HG03575 (cell line): ENCODE measurements at regions not wholly inside any gene's neighbourhood (a gene's known extent, or its start where the extent isn't known, plus 50 kb on each side); places are given as distances from the start of the nearest gene placed in this dataset.
A peak's percentile ranks its signal among the peaks of the same experiment; 100 is the strongest.

Experiments
- ATAC-seq: cut with Tn5 transposase; IDR thresholded peaks from one replicate; pipeline ENCODE4 v1.9.1; 2021; ENCODE audit not compliant: unreplicated experiment, insufficient number of reproducible peaks, low FRiP score; ENCODE audit errors: extremely low read depth

- ATAC-seq: no peak
Measured at GRCh38 chr11:31922450-31922849, 111.3 kb upstream of the PAX6 start.

GRCh38 chr11:31921081-31921480 is 110.0 kb upstream of the PAX6 start:
- no peak for ATAC-seq

GRCh38 chr11:31919175-31919574 is 108.1 kb upstream of the PAX6 start:
- ATAC-seq: no peak

DNA sequence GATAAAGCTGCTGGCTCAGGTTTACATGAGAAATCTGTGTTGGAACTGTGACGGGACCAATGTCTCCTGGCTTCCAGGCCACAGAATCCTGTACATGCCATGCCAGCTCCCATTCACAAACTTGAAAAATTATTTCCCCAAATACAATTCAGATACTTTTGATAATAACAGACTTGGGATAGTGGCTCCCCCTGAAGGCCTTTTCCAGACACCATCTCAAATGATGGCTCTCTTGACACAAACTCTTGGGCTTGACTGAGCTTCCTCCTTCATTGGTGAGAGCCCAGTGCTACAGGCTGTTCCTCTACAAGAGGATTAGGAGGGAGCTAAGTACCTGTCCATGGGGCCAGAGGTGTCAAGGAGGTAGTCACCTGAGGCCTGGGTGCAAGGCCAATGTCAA is 104.7 kb upstream of the PAX6 start:
- ATAC-seq: no peak

DNA sequence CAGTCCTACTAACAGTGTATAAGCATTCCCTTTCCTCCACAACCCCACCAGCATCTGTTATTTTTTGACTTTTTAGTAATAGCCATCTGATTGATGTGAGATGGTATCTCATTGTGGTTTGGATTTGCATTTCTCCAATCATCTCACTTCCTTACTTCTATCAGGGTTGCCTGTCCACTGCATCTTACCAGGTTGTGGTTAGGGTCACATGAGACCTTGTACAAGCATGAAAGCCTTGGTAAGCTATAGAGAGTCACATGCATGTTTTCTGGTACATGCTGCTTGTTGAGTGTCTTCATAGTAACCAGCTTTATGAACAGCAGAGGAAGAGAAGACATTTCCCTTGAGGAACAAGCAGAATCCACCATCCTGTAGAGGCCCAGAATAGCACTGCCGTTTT is 102.9 kb upstream of the PAX6 start:
- ATAC-seq: peak; percentile 90

- ATAC-seq: no peak
Measured at GRCh38 chr11:31912808-31913207, 101.7 kb upstream of the PAX6 start.

DNA sequence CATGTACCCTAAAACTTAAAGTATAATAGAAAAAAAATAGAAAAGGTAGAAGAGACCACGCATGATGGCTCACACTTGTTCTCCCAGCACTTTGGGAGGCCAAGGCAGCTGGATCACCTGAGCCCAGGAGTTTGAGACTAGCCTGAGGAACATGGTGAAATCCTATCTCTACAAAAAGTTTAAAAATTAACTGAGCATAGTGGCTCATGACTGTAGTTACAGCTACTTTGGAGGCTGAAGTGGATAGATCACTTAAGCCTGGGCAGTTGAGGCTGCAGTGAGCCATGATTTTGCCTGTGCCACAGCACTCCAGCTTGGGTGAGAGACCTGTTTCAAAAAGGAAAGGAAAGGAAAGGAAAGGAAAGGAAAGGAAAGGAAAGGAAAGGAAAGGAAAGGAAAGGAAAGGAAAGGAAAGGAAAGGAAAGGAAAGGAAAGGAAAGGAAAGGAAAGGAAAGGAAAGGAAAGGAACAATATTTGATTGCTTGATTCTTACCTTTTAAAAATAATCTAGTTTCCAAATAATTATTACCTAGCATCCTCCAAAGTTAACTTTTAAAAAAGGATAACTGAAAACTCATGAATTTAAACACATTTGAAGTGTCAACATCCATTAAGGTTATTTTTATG is 99.9 kb upstream of the PAX6 start:
- no peak for ATAC-seq

DNA sequence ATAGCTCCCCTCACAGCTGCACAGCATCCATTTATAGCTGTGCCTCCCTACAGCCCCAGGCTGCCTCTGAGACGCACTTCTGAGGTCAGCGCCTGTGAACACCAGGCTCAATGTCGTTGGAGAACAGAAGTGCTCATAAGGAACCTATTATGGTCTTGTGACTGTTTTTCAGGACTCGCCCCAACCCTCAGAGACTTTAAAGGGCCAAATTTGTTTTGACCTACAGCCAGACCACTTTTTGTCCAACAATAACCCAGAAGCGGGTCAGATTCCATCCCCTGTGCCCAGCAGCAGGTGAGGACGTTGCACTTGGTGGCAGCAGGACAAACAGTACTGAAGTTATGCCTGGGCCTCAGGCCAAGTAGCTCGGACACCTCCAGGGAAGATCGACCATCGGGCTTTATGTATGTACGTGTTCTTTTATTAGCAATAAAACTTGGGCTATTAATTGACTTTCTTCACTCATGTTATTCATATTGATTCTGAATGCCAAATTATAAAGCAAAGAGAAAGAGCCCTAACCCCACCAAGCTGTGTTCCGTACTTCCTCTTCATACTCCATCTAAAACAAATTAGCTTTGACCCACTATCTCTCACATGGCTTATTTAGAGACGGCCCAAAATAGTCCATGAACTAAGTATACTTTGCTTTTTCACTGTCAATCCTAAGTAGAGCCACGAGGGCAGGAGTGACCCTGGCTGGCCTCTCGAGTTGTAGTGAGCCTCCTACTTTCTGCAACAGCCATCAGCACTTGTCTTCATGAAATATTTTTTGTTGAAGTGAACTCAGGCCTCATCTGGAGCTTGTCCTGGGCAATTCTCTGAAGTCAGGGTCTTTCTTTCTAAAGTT is 92.3 kb upstream of the PAX6 start:
- ATAC-seq: no peak

GRCh38 chr11:31902706-31903105 is 91.6 kb upstream of the PAX6 start:
- no peak for ATAC-seq

- no peak for ATAC-seq
Measured at GRCh38 chr11:31895926-31896325, 84.8 kb upstream of the PAX6 start.

- no peak for ATAC-seq
Measured at GRCh38 chr11:31887180-31887579, 76.1 kb upstream of the PAX6 start.

DNA sequence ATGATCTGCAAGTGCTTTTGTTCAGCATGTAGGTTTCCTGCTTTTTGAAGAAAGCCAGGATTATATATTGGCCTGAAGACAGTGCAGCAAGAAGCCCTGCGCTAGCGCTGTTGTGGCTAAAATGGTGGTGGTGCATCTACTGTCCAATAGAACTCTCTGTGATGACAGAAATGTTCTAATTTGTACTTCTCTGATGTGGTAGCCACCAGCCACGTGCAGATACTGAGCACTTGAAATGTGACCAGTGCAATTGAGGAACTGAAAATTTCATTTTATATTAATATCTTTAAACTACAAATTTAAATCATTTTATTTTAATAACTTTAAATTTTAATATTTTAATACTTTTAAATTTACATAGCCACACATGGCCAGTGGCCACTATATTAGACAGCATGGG is 73.0 kb upstream of the PAX6 start:
- ATAC-seq: no peak

GRCh38 chr11:31883435-31883834 is 72.3 kb upstream of the PAX6 start:
- ATAC-seq: no peak

DNA sequence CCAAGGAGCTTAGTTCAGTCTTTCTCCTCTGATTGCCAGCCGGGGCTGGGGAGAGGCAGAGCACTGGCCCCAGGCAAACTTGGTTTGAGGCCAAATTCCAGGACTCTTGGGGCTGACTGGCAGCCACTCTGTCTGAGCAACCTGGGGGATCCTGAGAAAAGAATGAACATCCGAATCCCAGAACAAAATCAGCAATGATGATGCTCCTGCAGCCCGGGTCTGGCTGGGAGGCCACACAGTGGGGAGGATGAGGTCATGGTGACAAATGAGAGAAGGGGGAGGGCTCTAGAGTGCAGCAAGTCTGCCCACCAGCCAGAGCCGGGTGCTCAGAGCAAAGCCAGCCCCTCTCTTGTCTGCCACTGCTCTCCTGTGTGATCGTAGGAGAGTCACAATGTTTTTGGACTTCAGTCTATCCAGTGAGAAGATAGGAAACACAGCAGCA is 71.8 kb upstream of the PAX6 start:
- no peak for ATAC-seq

DNA sequence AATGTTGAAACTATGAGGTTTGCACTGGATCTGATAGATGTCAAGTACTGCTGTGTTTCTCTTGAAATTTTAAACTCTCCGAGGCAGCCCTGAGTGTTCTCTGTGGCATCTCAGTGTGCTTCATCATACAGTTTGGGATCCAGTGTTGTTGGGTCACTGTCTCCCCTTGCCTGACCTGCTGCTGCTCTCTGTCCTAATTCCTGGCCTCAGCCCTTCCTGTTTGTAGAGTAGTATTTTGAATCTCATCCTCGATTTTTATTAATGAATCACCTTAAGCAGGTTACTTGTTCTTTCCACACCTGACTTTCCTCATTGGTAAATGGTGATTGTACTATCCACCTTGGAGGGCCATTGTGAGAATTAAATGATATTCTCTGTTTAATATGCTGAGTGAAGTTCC is 70.7 kb upstream of the PAX6 start:
- ATAC-seq: no peak

- ATAC-seq: no peak
Measured at GRCh38 chr11:31879681-31880080, 68.6 kb upstream of the PAX6 start.

- no peak for ATAC-seq
Measured at GRCh38 chr11:31877863-31878262, 66.7 kb upstream of the PAX6 start.

DNA sequence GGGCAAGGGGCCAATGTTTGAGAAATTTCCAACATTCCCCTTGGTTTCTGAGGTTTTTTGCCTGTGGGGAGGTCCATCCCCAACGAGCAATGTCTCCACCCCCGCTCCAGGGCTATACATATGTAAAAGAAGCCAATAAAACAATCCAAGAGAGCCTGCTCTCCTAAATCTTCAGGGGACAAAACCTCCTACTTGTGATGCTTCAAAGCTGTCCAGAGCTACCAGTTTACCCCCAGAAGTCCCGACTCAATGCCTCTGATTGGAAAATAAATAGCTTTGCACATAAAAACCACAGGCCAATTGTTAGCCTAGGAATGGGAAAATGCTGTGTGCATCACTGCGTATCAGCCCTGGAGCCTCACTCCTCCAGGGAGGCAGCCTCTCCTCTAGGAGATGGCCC is 66.0 kb upstream of the PAX6 start:
- ATAC-seq: no peak

DNA sequence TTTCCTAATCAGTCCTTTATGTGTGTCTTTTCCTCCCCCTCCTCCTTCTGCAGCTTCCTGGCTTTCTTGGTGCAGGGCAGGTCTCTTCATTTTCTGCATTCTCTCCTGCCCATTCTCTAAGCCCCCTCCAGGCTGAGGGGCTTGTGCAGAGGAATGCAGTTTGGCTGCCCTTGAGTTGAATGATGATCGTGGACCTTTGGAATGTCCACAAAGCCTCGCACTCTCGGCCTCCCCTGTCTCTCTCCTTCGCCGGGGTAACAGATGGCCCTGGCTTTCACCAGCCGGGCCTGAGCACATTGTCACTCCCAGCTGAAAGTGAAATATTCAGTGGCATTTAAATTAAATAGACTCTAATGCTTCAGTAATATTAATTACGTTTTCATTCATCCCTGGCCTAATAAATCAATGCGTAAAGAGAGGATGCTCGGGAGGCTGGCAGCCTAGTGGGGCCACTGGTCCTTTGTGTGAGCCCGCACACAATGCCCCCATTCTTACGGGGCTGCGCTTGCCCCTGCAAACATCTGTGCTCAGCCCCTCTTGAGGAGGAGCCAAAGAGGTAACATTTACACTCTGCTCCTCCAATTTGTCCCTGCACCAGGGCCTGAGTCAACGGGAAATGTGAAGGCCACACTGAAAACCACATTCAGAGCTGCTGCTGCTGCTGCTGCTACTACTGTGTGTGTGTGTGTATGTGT is 64.9 kb upstream of the PAX6 start:
- no peak for ATAC-seq

DNA sequence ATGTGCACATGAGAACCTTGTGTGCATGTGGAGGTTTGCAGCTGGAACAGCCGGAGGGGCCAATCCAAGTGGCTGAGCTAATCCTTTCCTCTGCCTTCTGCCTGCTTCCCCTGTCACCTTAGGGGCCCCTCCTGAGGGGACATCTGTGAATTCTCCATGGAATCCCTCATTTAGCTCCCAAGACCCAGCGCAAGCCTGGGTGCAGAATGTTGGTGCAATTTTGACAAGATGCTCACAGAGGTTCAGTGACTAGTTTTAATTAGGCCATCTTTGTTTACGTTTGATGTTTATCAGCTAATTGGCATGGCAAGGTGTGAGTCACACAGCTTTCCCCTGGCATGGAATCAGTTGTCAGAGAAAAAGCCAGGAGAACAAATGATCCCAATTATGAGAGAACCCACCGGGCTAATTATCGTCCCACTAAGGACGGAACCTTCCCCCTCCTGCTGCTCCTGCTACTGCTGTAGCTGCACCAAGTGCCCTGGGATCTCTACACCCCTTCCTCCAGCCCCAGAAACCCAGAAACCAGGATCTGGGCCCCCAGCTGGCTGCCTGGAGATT is 63.6 kb upstream of the PAX6 start:
- ATAC-seq: no peak
